Osteoblast (primary cell): ENCODE measurements at regions not wholly inside any gene's neighbourhood (a gene's known extent, or its start where the extent isn't known, plus 50 kb on each side); places are given as distances from the start of the nearest gene placed in this dataset.

Source experiments
- DNase-seq: peaks from one replicate; pipeline ENCODE4 v3.0.0; 2011; ENCODE audit warnings: low spot score, mixed read lengths; ENCODE audit not compliant: insufficient read length; ENCODE audit errors: missing footprints
- H2AFZ ChIP-seq: 2 replicates; pipeline ENCODE4 v1.6.0; 2011; ENCODE audit warnings: mild to moderate bottlenecking, low read length
- H3K27ac ChIP-seq: 2 replicates; pipeline ENCODE4 v1.5.1; 2011; ENCODE audit warnings: mild to moderate bottlenecking, low read depth, low read length, moderate library complexity
- H3K27me3 ChIP-seq: 2 replicates; pipeline ENCODE4 v1.6.0; 2012; ENCODE audit warnings: mild to moderate bottlenecking, control low read depth, inconsistent platforms, low read length, moderate library complexity; ENCODE audit not compliant: insufficient read depth
- H3K36me3 ChIP-seq: 2 replicates; pipeline ENCODE4 v1.5.1; 2011; ENCODE audit warnings: mild to moderate bottlenecking, low read length, control low read depth, moderate library complexity; ENCODE audit not compliant: insufficient read depth
- H3K4me1 ChIP-seq: 2 replicates; pipeline ENCODE4 v1.5.1; 2011; ENCODE audit warnings: mild to moderate bottlenecking, low read length, control low read depth, moderate library complexity; ENCODE audit not compliant: insufficient read depth
- H3K4me2 ChIP-seq: 2 replicates; pipeline ENCODE4 v1.6.0; 2011; ENCODE audit warnings: mild to moderate bottlenecking, low read length; ENCODE audit not compliant: insufficient read depth
- H3K4me3 ChIP-seq: fragments of 200-600 bp; sonication (generic); 3 replicates; pipeline ENCODE4 v1.5.1; 2012; ENCODE audit warnings: mild to moderate bottlenecking, low read length, inconsistent platforms; ENCODE audit not compliant: insufficient read depth
- H3K79me2 ChIP-seq: 2 replicates; pipeline ENCODE4 v1.6.0; 2012; ENCODE audit warnings: mild to moderate bottlenecking, low read length, control low read depth, inconsistent platforms; ENCODE audit not compliant: insufficient read depth
- H3K9me3 ChIP-seq: 2 replicates; pipeline ENCODE4 v1.5.1; 2011; ENCODE audit warnings: low read depth, low read length, control low read depth
- H4K20me1 ChIP-seq: 2 replicates; pipeline ENCODE4 v1.6.0; 2012; ENCODE audit warnings: mild to moderate bottlenecking, low read length, control low read depth; ENCODE audit not compliant: insufficient read depth
- TF ChIP-seq, protein P1 (sequence below): IDR thresholded peaks from 2 replicates; pipeline ENCODE4 v1.5.1; 2011; ENCODE audit warnings: mild to moderate bottlenecking, low read depth, low read length, moderate library complexity; ENCODE audit errors: extremely low read depth

DNA sequence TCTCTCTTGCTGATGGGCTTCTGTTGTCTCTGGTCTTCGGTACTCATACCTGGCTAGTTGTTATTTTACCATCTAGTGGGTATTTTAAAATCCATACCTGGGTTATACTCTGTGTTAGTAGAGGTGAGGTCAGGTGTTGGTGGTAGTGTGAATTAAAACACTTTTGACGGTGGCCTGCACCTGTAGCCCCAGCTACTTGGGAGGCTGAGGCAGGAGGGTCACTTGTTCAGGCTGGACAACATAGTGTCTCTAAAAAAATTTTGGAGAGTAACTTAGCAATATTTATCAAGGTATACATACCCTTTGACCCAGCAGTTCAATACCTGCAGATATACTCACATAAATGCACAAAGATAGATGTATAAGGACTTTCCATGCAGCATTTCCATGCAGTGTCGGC, 55.4 kb downstream of the GSX1 start:
- TF ChIP-seq, protein P1, sequence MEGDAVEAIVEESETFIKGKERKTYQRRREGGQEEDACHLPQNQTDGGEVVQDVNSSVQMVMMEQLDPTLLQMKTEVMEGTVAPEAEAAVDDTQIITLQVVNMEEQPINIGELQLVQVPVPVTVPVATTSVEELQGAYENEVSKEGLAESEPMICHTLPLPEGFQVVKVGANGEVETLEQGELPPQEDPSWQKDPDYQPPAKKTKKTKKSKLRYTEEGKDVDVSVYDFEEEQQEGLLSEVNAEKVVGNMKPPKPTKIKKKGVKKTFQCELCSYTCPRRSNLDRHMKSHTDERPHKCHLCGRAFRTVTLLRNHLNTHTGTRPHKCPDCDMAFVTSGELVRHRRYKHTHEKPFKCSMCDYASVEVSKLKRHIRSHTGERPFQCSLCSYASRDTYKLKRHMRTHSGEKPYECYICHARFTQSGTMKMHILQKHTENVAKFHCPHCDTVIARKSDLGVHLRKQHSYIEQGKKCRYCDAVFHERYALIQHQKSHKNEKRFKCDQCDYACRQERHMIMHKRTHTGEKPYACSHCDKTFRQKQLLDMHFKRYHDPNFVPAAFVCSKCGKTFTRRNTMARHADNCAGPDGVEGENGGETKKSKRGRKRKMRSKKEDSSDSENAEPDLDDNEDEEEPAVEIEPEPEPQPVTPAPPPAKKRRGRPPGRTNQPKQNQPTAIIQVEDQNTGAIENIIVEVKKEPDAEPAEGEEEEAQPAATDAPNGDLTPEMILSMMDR, result no peak
- Histone ChIP-seq H4K20me1 (no peaks in the 10 kb centered on the region), H3K79me2 (no peaks in the 10 kb centered on the region), H2AFZ (no peak overlapping the region), H3K9me3 (no peaks in the 10 kb centered on the region), H3K27me3 (peaks cover 13% of the 10 kb centered on the region), H3K27ac (no peak overlapping the region), H3K4me1 (no peaks in the 10 kb centered on the region), H3K4me2 (no peak overlapping the region), H3K36me3 (no peaks in the 10 kb centered on the region), H3K4me3 (no peak overlapping the region)
- DNase-seq, result no peak

DNA sequence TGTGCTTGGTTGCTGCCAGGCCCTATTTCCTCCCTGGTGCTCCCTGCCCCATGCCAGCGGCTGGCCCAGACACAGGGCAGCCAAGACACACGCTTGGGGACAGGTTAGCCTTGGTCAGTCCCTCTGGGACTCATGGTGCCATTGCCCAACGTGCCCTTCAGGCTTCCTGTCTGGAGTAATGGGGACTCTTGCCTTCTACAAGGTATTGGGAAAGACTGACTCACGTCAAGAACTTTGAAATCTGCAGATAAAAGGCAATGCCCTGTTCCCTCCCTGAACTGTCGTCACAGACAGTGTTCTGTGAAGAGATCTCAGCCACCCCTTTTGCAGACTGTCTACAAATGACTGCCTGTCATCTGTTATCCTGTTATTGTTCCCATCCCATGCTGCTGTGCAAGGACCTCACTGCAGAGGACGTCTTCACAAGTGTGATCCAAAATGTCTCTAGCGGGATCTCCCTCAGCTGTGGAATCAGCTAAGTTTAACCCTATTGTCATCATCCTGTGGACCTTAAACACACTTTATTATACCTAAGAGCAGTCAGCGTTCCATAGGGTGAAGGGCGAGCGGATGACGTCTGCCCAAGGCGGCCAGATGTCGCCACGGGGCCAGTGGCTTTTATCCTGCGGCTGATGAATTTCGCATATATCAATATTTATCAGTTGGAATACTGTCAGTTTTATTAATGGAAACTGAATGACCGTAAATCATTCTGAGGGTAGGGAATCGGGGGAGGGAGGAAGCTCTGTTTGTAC, 59.0 kb downstream of the GSX1 start:
- H3K4me2 ChIP-seq, result no peak overlapping the region
- H3K4me1 ChIP-seq, result peaks cover 13% of the 10 kb centered on the region
- H3K4me3 ChIP-seq, result no peak overlapping the region
- H3K27me3 ChIP-seq, result peaks cover 27% of the 10 kb centered on the region
- no peaks in the 10 kb centered on the region for H4K20me1 ChIP-seq
- no peaks in the 10 kb centered on the region for H3K9me3 ChIP-seq
- H3K79me2 ChIP-seq, result no peaks in the 10 kb centered on the region
- H3K27ac ChIP-seq, result no peak overlapping the region
- TF ChIP-seq, protein P1, result no peak
- DNase-seq, result no peak
- no peaks in the 10 kb centered on the region for H3K36me3 ChIP-seq
- H2AFZ ChIP-seq, result no peak overlapping the region

DNA sequence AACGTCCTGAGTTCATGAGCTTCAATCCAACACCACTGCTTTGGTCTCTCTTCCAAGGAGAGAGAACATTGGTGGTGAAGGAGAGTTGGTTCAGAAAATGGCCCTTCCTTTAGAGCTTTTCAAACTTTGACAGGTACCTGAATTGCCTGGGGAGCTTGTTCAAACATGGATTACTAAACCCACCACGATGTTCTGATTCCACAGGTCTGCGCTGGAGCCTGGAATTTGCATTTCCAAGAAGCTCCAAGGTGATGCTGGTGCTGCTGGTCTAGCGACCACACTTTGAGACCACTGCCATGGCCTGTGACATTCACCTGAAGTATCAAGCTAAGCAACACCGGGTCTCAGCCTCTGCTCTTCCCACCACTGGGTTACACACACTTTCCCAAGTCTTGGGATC, 60.2 kb downstream of the GSX1 start:
- no peak for DNase-seq
- Histone ChIP-seq H3K27me3 (peaks cover 24% of the 10 kb centered on the region), H4K20me1 (no peaks in the 10 kb centered on the region), H3K36me3 (no peaks in the 10 kb centered on the region), H3K79me2 (no peaks in the 10 kb centered on the region), H3K4me3 (no peak overlapping the region), H3K27ac (no peak overlapping the region), H2AFZ (no peak overlapping the region), H3K4me2 (no peak overlapping the region), H3K9me3 (no peaks in the 10 kb centered on the region), H3K4me1 (peaks cover 13% of the 10 kb centered on the region)
- TF ChIP-seq, protein P1, result no peak

DNA sequence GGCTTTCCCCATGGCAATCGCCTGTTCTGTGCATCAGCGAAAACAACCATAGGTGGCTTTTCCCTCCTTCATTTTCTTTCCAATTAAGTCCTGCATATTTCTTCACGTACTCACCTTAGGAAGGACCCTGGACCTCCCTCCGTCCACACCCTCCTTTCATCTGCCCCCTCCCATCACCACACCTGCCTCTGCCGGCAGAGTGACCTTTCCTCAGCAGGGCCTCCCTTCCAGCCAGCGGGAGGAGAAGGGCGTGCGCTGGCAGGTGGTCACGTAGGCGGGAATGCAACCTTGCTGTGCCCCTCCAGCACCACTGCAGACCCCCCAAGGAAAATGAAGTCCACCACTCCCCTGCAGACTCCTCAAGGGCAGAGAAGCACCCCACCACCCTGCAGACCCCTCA, 61.1 kb downstream of the GSX1 start:
- TF ChIP-seq, protein P1, result no peak
- no peaks in the 10 kb centered on the region for H4K20me1 ChIP-seq
- no peak for DNase-seq

More for the DNA sequence above, 61.1 kb downstream of the GSX1 start:
- no peaks in the 10 kb centered on the region for H3K79me2 ChIP-seq
- H3K27me3 ChIP-seq, result peaks cover 30% of the 10 kb centered on the region
- H3K4me1 ChIP-seq, result peaks cover 13% of the 10 kb centered on the region
- H3K27ac ChIP-seq, result no peak overlapping the region
- H3K4me2 ChIP-seq, result no peak overlapping the region
- no peaks in the 10 kb centered on the region for H3K36me3 ChIP-seq
- H3K9me3 ChIP-seq, result no peaks in the 10 kb centered on the region
- no peak overlapping the region for H2AFZ ChIP-seq
- H3K4me3 ChIP-seq, result no peak overlapping the region
